Loucy (cell line): ENCODE measurements at regions not wholly inside any gene's neighbourhood (a gene's known extent, or its start where the extent isn't known, plus 50 kb on each side); places are given as distances from the start of the nearest gene placed in this dataset.

ENCODE experiments used
- H2AFZ ChIP-seq: fragments of 200-600 bp; sonication (generic); 2 replicates; pipeline ENCODE4 v1.6.0; 2016; ENCODE audit warnings: antibody characterized with exemption, mild to moderate bottlenecking, low read length, moderate library complexity
- H3F3A ChIP-seq: fragments of 200-600 bp; 2 replicates; pipeline ENCODE4 v1.6.0; 2016; ENCODE audit warnings: antibody characterized with exemption, low read depth, mild to moderate bottlenecking
- H3K27me3 ChIP-seq: fragments of 200-600 bp; sonication (generic); 2 replicates; pipeline ENCODE4 v1.6.1; 2014; ENCODE audit warnings: low read length, mild to moderate bottlenecking; ENCODE audit not compliant: insufficient read depth, poor library complexity, severe bottlenecking
- H3K36me3 ChIP-seq: fragments of 200-600 bp; sonication (generic); 2 replicates; pipeline ENCODE4 v1.6.1; 2016; ENCODE audit warnings: low read length; ENCODE audit not compliant: insufficient read depth
- H3K4me1 ChIP-seq: fragments of 200-600 bp; sonication (generic); 2 replicates; pipeline ENCODE4 v1.5.1; 2014; ENCODE audit warnings: low read length, mild to moderate bottlenecking; ENCODE audit not compliant: insufficient read depth, poor library complexity, severe bottlenecking
- H3K4me2 ChIP-seq: fragments of 200-600 bp; sonication (generic); 2 replicates; pipeline ENCODE4 v1.6.0; 2014; ENCODE audit warnings: antibody characterized with exemption, low read length, low read depth, mild to moderate bottlenecking; ENCODE audit not compliant: poor library complexity, severe bottlenecking
- H3K4me3 ChIP-seq: fragments of 200-600 bp; sonication (generic); 2 replicates; pipeline ENCODE4 v1.5.1; 2014; ENCODE audit warnings: low read length, mild to moderate bottlenecking, mixed read lengths; ENCODE audit not compliant: poor library complexity, severe bottlenecking
- H3K79me2 ChIP-seq: fragments of 200-600 bp; sonication (generic); 2 replicates; pipeline ENCODE4 v1.6.1; 2014; ENCODE audit warnings: low read length; ENCODE audit not compliant: insufficient read depth
- H3K9ac ChIP-seq: fragments of 200-600 bp; sonication (generic); 2 replicates; pipeline ENCODE4 v1.6.0; 2014; ENCODE audit warnings: mild to moderate bottlenecking, low read depth, low read length, moderate library complexity; ENCODE audit not compliant: poor library complexity, severe bottlenecking
- H3K9me2 ChIP-seq: fragments of 200-600 bp; sonication (generic); replicated peaks from 2 replicates; pipeline ENCODE4 v1.6.1; 2016; ENCODE audit warnings: low read depth, low read length, mixed read lengths
- H3K9me3 ChIP-seq: fragments of 200-600 bp; sonication (generic); 2 replicates; pipeline ENCODE4 v1.6.1; 2014; ENCODE audit warnings: mild to moderate bottlenecking, antibody characterized with exemption, low read length, low read depth; ENCODE audit not compliant: insufficient read depth
- H4K20me1 ChIP-seq: fragments of 200-600 bp; sonication (generic); 2 replicates; pipeline ENCODE4 v1.6.0; 2014; ENCODE audit warnings: antibody characterized with exemption, low read length, mild to moderate bottlenecking; ENCODE audit not compliant: insufficient read depth, poor library complexity, severe bottlenecking
- CTCF ChIP-seq: fragments of 200-600 bp; sonication (generic); conservative IDR thresholded peaks from 2 replicates; pipeline ENCODE4 v1.5.1; 2014; ENCODE audit warnings: mild to moderate bottlenecking, antibody characterized with exemption, low read length
- EZH2phosphoT487 ChIP-seq: fragments of 200-600 bp; IDR thresholded peaks from 2 replicates; pipeline ENCODE4 v1.6.1; 2018; ENCODE audit warnings: antibody characterized with exemption, mild to moderate bottlenecking, moderate library complexity, borderline replicate concordance

GRCh38 chr2:21700644-21701043, 576.9 kb downstream of the TDRD15 start:
- H3K27me3 ChIP-seq, result no peaks in the 10 kb centered on the region
- H2AFZ ChIP-seq, result no peak overlapping the region
- no peaks in the 10 kb centered on the region for H4K20me1 ChIP-seq
- no peaks in the 10 kb centered on the region for H3K4me1 ChIP-seq
- H3K4me2 ChIP-seq, result no peak overlapping the region
- H3K4me3 ChIP-seq, result no peak overlapping the region
- no peaks in the 10 kb centered on the region for H3K9me3 ChIP-seq
- no peaks in the 10 kb centered on the region for H3K9me2 ChIP-seq
- no peak overlapping the region for H3K9ac ChIP-seq
- no peak for TF ChIP-seq CTCF
- TF ChIP-seq EZH2phosphoT487, result no peak
- H3K36me3 ChIP-seq, result no peaks in the 10 kb centered on the region
- H3K79me2 ChIP-seq, result no peaks in the 10 kb centered on the region
- H3F3A ChIP-seq, result no peaks in the 10 kb centered on the region

GRCh38 chr2:21710031-21710430, 586.3 kb downstream of the TDRD15 start:
- no peaks in the 10 kb centered on the region for H3K9me2 ChIP-seq
- no peak overlapping the region for H2AFZ ChIP-seq
- TF ChIP-seq CTCF (no peak), EZH2phosphoT487 (no peak)
- H3K79me2 ChIP-seq, result no peaks in the 10 kb centered on the region
- no peaks in the 10 kb centered on the region for H3K9me3 ChIP-seq
- H3K36me3 ChIP-seq, result no peaks in the 10 kb centered on the region
- no peaks in the 10 kb centered on the region for H3K4me1 ChIP-seq
- no peaks in the 10 kb centered on the region for H3K27me3 ChIP-seq
- no peaks in the 10 kb centered on the region for H4K20me1 ChIP-seq
- no peak overlapping the region for H3K4me3 ChIP-seq
- H3K4me2 ChIP-seq, result no peak overlapping the region
- no peak overlapping the region for H3K9ac ChIP-seq
- no peaks in the 10 kb centered on the region for H3F3A ChIP-seq

- no peaks in the 10 kb centered on the region for H3K9me3 ChIP-seq
- TF ChIP-seq CTCF (no peak), EZH2phosphoT487 (no peak)
- H3K9me2 ChIP-seq, result no peaks in the 10 kb centered on the region
- no peaks in the 10 kb centered on the region for H3F3A ChIP-seq
- no peaks in the 10 kb centered on the region for H3K79me2 ChIP-seq
- H2AFZ ChIP-seq, result no peak overlapping the region
- no peaks in the 10 kb centered on the region for H3K4me1 ChIP-seq
- H3K36me3 ChIP-seq, result no peaks in the 10 kb centered on the region
- no peak overlapping the region for H3K4me3 ChIP-seq
- no peak overlapping the region for H3K9ac ChIP-seq
- no peaks in the 10 kb centered on the region for H3K27me3 ChIP-seq
- H3K4me2 ChIP-seq, result no peak overlapping the region
- no peaks in the 10 kb centered on the region for H4K20me1 ChIP-seq
Observed at GRCh38 chr2:21710496-21710895, 586.7 kb downstream of the TDRD15 start.
